ENCODE measurements at regions not wholly inside any gene's neighbourhood (a gene's known extent, or its start where the extent isn't known, plus 50 kb on each side); places are given as distances from the start of the nearest gene placed in this dataset.

DNA sequence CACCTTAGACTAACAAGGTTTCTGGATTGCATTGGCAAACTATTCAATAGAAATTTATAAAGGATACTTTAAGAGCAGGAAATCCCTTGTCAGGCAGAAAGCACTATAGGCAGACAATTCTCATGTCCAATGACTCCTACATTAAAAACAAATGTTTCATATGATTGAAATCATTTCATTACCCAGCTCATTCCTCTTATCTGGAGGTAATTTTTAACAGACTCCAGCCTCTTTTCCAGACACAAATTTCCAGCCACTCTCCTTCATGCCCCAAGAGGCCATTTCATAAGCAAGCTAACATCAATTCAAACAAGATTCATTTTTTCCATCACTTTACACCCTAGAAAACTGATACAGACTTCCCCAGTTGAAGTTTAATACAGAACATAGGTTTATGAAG lies 495.1 kb upstream of the FRG1 start:
- no peak overlapping the region for H2BK120ac ChIP-seq (ENCODE audit: low read depth, low read length)
- no peak overlapping the region for H3K9ac ChIP-seq (ENCODE audit: low read depth, low read length)
- DNase-seq (no peak), ATAC-seq (ENCODE audit: low read depth) (no peak)
- in situ Hi-C loops (cut with MboI; ENCODE audit: low sequenced_read_pairs) (no loop called here), dilution Hi-C loops (cut with HindIII; ENCODE audit: low sequenced_read_pairs, unreplicated experiment) (no loop called here), intact Hi-C loops (cut with micrococcal nuclease) (no loop called here)
- BruUV-seq (replicated peaks) = no TSS peak
- H3K4me3 ChIP-seq (ENCODE audit: insufficient read depth, low read depth, low read length) = no peak overlapping the region
- no peak overlapping the region for H3K4me2 ChIP-seq (ENCODE audit: low read depth, low read length)
- H3K56ac ChIP-seq (ENCODE audit: extremely low read depth, insufficient read depth, low read length) = no peak overlapping the region
- no peaks in the 10 kb centered on the region for H3K4me1 ChIP-seq (ENCODE audit: control insufficient read depth, insufficient read depth, low read length)
- H3K27me3 ChIP-seq (ENCODE audit: control insufficient read depth, insufficient read depth, low read length) = no peaks in the 10 kb centered on the region
- no peak overlapping the region for H2AK5ac ChIP-seq (ENCODE audit: low read depth, low read length)
- POLR2A ChIA-PET (ENCODE audit: unreplicated experiment) = no interaction called here
- TF ChIP-seq CEBPB (IDR thresholded peaks at IDR 0.05; ENCODE audit: low read depth, low read length) (no peak), RCOR1 (IDR thresholded peaks at IDR 0.05; ENCODE audit: insufficient replicate concordance, low read length) (no peak), USF2 (IDR thresholded peaks at IDR 0.05; ENCODE audit: low read depth, low read length) (no peak), FOS (IDR thresholded peaks at IDR 0.05; ENCODE audit: low read depth, low read length) (no peak), MAFK (IDR thresholded peaks at IDR 0.05; ENCODE audit: low read depth, low read length) (no peak), MXI1 (IDR thresholded peaks at IDR 0.05; ENCODE audit: borderline replicate concordance, low read depth, low read length) (no peak), CHD1 (IDR thresholded peaks at IDR 0.05; ENCODE audit: low read depth, low read length) (no peak), MAZ (IDR thresholded peaks at IDR 0.05; ENCODE audit: borderline replicate concordance, low read depth, low read length) (no peak), SMC3 (IDR thresholded peaks at IDR 0.05; ENCODE audit: low read depth, low read length) (no peak), CTCF (conservative IDR thresholded peaks at IDR 0.05; ENCODE audit: low read depth, low read length) (no peak), POLR2A (IDR thresholded peaks at IDR 0.05; ENCODE audit: low read depth, low read length) (no peak), RFX5 (IDR thresholded peaks at IDR 0.05; ENCODE audit: low read depth, low read length) (no peak)
- no peak overlapping the region for H4K91ac ChIP-seq (ENCODE audit: insufficient read depth, low read depth, low read length)
- H3K23ac ChIP-seq (ENCODE audit: low read depth, low read length) = no peak overlapping the region
- no peaks in the 10 kb centered on the region for H3K36me3 ChIP-seq (ENCODE audit: control insufficient read depth, insufficient read depth, low read length)
- no peaks in the 10 kb centered on the region for H3K9me1 ChIP-seq (ENCODE audit: insufficient read depth, low read length)
- H3K9me3 ChIP-seq (ENCODE audit: control insufficient read depth, insufficient read depth, low read length) = peaks cover 11% of the 10 kb centered on the region
- no peak overlapping the region for H3K14ac ChIP-seq (replicated peaks; ENCODE audit: low read depth, low read length)
- no peak overlapping the region for H2BK5ac ChIP-seq (ENCODE audit: low read depth, low read length, poor library complexity, severe bottlenecking)
- CTCF ChIA-PET = no interaction called here
- H3K79me1 ChIP-seq (ENCODE audit: low read depth in 1 of 2, low read length in 2 of 2) = no peaks in the 10 kb centered on the region
- H3K18ac ChIP-seq (ENCODE audit: low read depth, low read length) = no peak overlapping the region
- H4K20me1 ChIP-seq (ENCODE audit: insufficient read depth, low read length) = no peaks in the 10 kb centered on the region
- no peak overlapping the region for H3K27ac ChIP-seq (ENCODE audit: insufficient read depth, low read length)
- no peak overlapping the region for H2BK15ac ChIP-seq (ENCODE audit: low read depth, low read length)
- H4K8ac ChIP-seq (ENCODE audit: low read depth in 2 of 2, low read length in 2 of 2) = no peak overlapping the region
- H4K5ac ChIP-seq (ENCODE audit: low read depth, low read length) = no peak overlapping the region
- no peak overlapping the region for H2BK20ac ChIP-seq (ENCODE audit: low read depth, low read length)
- H2AK9ac ChIP-seq (replicated peaks; ENCODE audit: low read depth, low read length, poor library complexity) = no peak overlapping the region
- no peak overlapping the region for H3K4ac ChIP-seq (ENCODE audit: low read depth, low read length)
- H2AFZ ChIP-seq (replicated peaks; ENCODE audit: low read length, poor library complexity) = no peak overlapping the region

Measured in IMR-90 (cell line).